K562 (cell line): ENCODE measurements at regions not wholly inside any gene's neighbourhood (a gene's known extent, or its start where the extent isn't known, plus 50 kb on each side); places are given as distances from the start of the nearest gene placed in this dataset.

Experiments used
- ADNP ChIP-seq: fragments of 200-800 bp; sonication (Bioruptor generic); IDR thresholded peaks from 2 replicates; pipeline ENCODE4 v1.6.1; 2016; ENCODE audit warnings: missing genetic modification characterization, missing compliant biosample characterization
- CBX5 ChIP-seq: IDR thresholded peaks from 2 replicates; pipeline ENCODE4 v1.6.1; 2014; ENCODE audit warnings: low read depth, borderline replicate concordance
- CREB3L1 ChIP-seq: fragments of 450-650 bp; IDR thresholded peaks from 2 replicates; pipeline ENCODE4 v1.6.1; 2014; ENCODE audit warnings: low read depth, mild to moderate bottlenecking, moderate library complexity, borderline replicate concordance
- CREBBP ChIP-seq: IDR thresholded peaks from one replicate; pipeline ENCODE4 v1.6.1; 2012; ENCODE audit warnings: low read depth, mild to moderate bottlenecking, control low read depth, inconsistent platforms, low read length
- DMBX1 ChIP-seq: fragments of 250-450 bp; sonication (Bioruptor Pico); IDR thresholded peaks from 2 replicates; pipeline ENCODE4 v1.8.0; 2022; ENCODE audit warnings: inconsistent platforms, mild to moderate bottlenecking, moderate library complexity, borderline replicate concordance
- EHMT2 ChIP-seq: fragments of 450-650 bp; IDR thresholded peaks from 2 replicates; pipeline ENCODE4 v1.6.1; 2018; ENCODE audit warnings: antibody characterized with exemption
- GATAD2A ChIP-seq: fragments of 450-650 bp; IDR thresholded peaks from 2 replicates; pipeline ENCODE4 v1.6.1; 2017
- HBP1 ChIP-seq: fragments of 450-650 bp; formaldehyde crosslinking; IDR thresholded peaks from 2 replicates; pipeline ENCODE4 v1.4.0; 2022; ENCODE audit warnings: missing genetic modification characterization
- KAT7 ChIP-seq: sonication (generic); formaldehyde crosslinking; IDR thresholded peaks from 2 replicates; pipeline ENCODE4 v1.8.0; 2022; ENCODE audit warnings: missing genetic modification reagents, mild to moderate bottlenecking, borderline replicate concordance
- MAFG ChIP-seq: fragments of 450-650 bp; conservative IDR thresholded peaks from 2 replicates; pipeline ENCODE4 v1.6.1; 2016; ENCODE audit warnings: missing genetic modification characterization, missing compliant biosample characterization
- SP1 ChIP-seq: sonication (generic); formaldehyde crosslinking; IDR thresholded peaks from 2 replicates; pipeline ENCODE4 v1.8.1; 2022; ENCODE audit warnings: mild to moderate bottlenecking, missing genetic modification reagents
- STAT6 ChIP-seq: sonication (generic); formaldehyde crosslinking; IDR thresholded peaks from 2 replicates; pipeline ENCODE4 v1.8.1; 2023; ENCODE audit warnings: mild to moderate bottlenecking, missing genetic modification reagents
- TAF7 ChIP-seq: fragments of 450-650 bp; IDR thresholded peaks from 2 replicates; pipeline ENCODE4 v1.6.1; 2016; ENCODE audit warnings: missing genetic modification characterization, missing compliant biosample characterization
- TAL1 ChIP-seq: fragments of 450-650 bp; IDR thresholded peaks from 2 replicates; pipeline ENCODE4 v1.6.1; 2016; ENCODE audit warnings: mild to moderate bottlenecking
- ZBTB5 ChIP-seq: fragments of 450-650 bp; IDR thresholded peaks from 2 replicates; pipeline ENCODE4 v1.6.1; 2017; ENCODE audit warnings: antibody characterized with exemption
- ZNF197 ChIP-seq: fragments of 200-800 bp; sonication (Bioruptor generic); IDR thresholded peaks from 2 replicates; pipeline ENCODE4 v1.6.1; 2016; ENCODE audit warnings: low read depth, missing genetic modification characterization, missing compliant biosample characterization
- ZNF274 ChIP-seq: IDR thresholded peaks from 2 replicates; pipeline ENCODE4 v1.6.1; 2011; ENCODE audit warnings: low read depth, mild to moderate bottlenecking, low read length, moderate library complexity, borderline replicate concordance
- ZNF695 ChIP-seq: fragments of 450-650 bp; formaldehyde crosslinking; IDR thresholded peaks from 2 replicates; pipeline ENCODE4 v1.4.0; 2020; ENCODE audit warnings: mild to moderate bottlenecking, moderate library complexity
- ZNF766 ChIP-seq: fragments of 200-800 bp; sonication (Bioruptor generic); conservative IDR thresholded peaks from 2 replicates; pipeline ENCODE4 v1.6.1; 2016; ENCODE audit warnings: missing genetic modification characterization, missing compliant biosample characterization
- TF ChIP-seq, protein P1 (sequence below): fragments of 250-450 bp; sonication (Bioruptor Pico); IDR thresholded peaks from 2 replicates; pipeline ENCODE4 v1.5.0; 2020; ENCODE audit warnings: mild to moderate bottlenecking, borderline replicate concordance

DNA sequence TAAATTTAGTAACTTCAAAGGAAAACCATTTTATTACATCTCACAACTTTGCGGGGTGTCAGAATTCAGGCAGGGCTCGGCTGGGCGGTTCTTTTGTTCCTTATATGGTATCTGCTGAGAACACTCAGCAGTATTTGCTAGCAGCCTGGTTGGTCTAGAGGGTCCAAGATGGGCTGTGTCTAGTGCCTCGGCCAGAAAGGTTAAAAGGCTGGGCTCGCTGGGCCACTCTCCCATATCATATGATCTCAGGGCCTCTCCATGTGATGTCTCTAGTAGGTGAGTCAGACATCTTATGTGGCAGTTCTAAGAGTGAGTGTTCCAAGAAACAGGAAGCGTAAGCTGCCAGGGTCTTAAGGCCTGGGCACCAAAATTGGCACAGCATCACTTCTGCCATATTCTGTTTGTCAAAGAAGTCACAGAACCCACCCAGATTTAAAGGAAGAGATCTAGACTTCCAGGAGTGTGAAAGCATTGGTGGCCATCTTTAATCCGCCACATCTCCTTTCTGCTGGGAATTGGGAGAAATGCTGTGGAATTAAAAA lies 100.9 kb upstream of the ATP6AP2 start (continued):
- TF ChIP-seq STAT6 (CRISPR knock-in tag) (no peak), CBX5 (no peak), ZNF766 (CRISPR knock-in tag) (no peak), CREBBP (no peak), ZNF274 (no peak), ADNP (tag) (no peak), ZBTB5 (no peak), ZNF197 (CRISPR knock-in tag) (no peak), GATAD2A (peak; percentile 28; the same call in 1 of the 2 replicates), SP1 (CRISPR knock-in tag) (no peak), DMBX1 (peak; percentile 76), KAT7 (CRISPR knock-in tag) (no peak), ZNF695 (CRISPR knock-in tag) (no peak), HBP1 (CRISPR knock-in tag) (no peak), MAFG (peak; percentile 50; the same call in 1 of the 2 replicates), CREB3L1 (no peak; the same call in 1 of the 2 replicates), TAF7 (tag) (no peak), TAL1 (no peak), EHMT2 (peak; percentile 29; the same call in 1 of the 2 replicates)
- TF ChIP-seq, protein P1, sequence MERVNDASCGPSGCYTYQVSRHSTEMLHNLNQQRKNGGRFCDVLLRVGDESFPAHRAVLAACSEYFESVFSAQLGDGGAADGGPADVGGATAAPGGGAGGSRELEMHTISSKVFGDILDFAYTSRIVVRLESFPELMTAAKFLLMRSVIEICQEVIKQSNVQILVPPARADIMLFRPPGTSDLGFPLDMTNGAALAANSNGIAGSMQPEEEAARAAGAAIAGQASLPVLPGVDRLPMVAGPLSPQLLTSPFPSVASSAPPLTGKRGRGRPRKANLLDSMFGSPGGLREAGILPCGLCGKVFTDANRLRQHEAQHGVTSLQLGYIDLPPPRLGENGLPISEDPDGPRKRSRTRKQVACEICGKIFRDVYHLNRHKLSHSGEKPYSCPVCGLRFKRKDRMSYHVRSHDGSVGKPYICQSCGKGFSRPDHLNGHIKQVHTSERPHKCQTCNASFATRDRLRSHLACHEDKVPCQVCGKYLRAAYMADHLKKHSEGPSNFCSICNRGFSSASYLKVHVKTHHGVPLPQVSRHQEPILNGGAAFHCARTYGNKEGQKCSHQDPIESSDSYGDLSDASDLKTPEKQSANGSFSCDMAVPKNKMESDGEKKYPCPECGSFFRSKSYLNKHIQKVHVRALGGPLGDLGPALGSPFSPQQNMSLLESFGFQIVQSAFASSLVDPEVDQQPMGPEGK (CRISPR knock-in tag): no peak
